ENCODE measurements at regions not wholly inside any gene's neighbourhood (a gene's known extent, or its start where the extent isn't known, plus 50 kb on each side); places are given as distances from the start of the nearest gene placed in this dataset.

GRCh38 chr5:106566031-106566430 lies 1104.7 kb downstream of the EFNA5 start:
- no peak for TF ChIP-seq CTCF (IDR thresholded peaks at IDR 0.05; ENCODE audit: low read depth, low read length, missing control alignments)
- no peaks in the 10 kb centered on the region for H3K27me3 ChIP-seq (replicated peaks)
- in situ Hi-C loops (cut with HindIII; ENCODE audit: low pct_ligation_motif_present, low sequenced_read_pairs) = no loop called here
- no peak overlapping the region for H3K27ac ChIP-seq
- no peak overlapping the region for H3K4me3 ChIP-seq (ENCODE audit: low read depth, low read length)
- DNase-seq = no peak
- H3K36me3 ChIP-seq (replicated peaks) = no peaks in the 10 kb centered on the region

DNA sequence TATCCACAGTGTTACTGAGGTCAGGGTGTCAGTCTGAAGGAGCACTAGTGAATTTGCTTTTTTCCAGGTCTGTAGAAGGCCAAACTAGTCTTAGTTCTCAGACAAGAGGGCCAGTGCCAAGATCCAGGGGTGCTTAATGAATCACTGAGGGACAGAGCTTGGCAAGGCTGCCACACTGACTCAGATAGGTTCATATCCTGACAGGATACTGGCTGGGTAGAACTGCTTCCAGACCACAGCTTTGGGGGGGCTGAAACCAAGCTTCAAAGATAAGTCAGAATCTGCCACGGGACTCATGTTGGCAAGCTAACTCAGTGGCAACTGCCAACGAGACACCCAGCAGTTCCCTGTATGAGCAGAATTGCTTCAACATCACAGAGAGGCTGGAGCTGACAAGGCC lies 1125.4 kb downstream of the EFNA5 start:
- peak; percentile 0 for DNase-seq
- in situ Hi-C loops (cut with HindIII; ENCODE audit: low pct_ligation_motif_present, low sequenced_read_pairs) = no loop called here

DNA sequence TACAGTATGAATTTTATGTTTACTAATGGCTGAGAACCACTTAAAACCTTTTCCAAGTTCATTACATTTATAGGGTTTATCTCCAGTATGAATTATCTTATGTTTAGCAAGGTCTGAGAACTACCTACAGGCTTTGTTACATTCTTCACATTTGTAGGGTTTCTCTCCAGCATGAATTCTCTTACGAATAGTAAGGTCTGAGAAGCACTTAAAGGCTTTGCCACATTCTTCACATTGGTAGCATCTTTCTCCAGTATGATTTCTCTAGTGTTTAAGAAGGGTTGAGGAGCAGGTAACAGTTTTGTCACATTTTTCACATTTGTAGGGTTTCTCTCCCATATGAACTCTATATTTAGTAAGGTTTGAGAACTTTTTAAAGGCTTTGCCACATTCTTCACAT lies 1127.4 kb downstream of the EFNA5 start:
- Histone ChIP-seq H3K27me3 (replicated peaks) (no peaks in the 10 kb centered on the region), H3K4me3 (ENCODE audit: low read depth, low read length) (no peak overlapping the region), H3K36me3 (replicated peaks) (no peaks in the 10 kb centered on the region), H3K27ac (no peak overlapping the region)
- in situ Hi-C loops (cut with HindIII; ENCODE audit: low pct_ligation_motif_present, low sequenced_read_pairs) = no loop called here
- no peak for DNase-seq
- TF ChIP-seq CTCF (IDR thresholded peaks at IDR 0.05; ENCODE audit: low read depth, low read length, missing control alignments) = no peak

More for the DNA sequence above, 1125.4 kb downstream of the EFNA5 start:
- H3K27me3 ChIP-seq (replicated peaks) = no peaks in the 10 kb centered on the region
- no peaks in the 10 kb centered on the region for H3K36me3 ChIP-seq (replicated peaks)
- no peak overlapping the region for H3K4me3 ChIP-seq (ENCODE audit: low read depth, low read length)
- no peak for TF ChIP-seq CTCF (IDR thresholded peaks at IDR 0.05; ENCODE audit: low read depth, low read length, missing control alignments)
- no peak overlapping the region for H3K27ac ChIP-seq

DNA sequence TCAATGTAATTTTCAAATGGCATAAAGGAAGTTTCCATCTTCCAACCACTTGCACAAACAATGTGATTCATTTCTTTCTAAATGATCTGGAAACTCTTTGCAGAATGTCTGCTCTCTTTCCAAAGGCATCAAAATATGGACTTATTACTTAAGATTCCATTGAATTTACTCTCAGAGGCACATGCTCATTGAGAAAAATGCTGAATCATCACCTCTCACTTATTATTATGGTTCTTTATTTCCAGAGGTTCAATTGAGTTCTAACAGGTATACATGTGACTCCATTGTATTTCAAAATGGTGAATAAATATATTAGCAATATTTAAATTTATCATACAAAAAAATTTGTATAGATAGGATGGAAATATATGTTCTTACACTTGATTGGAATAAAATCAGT lies 1140.6 kb downstream of the EFNA5 start:
- TF ChIP-seq CTCF (IDR thresholded peaks at IDR 0.05; ENCODE audit: low read depth, low read length, missing control alignments) = no peak
- Histone ChIP-seq H3K27ac (no peak overlapping the region), H3K36me3 (replicated peaks) (no peaks in the 10 kb centered on the region), H3K27me3 (replicated peaks) (no peaks in the 10 kb centered on the region), H3K4me3 (ENCODE audit: low read depth, low read length) (no peak overlapping the region)
- no peak for DNase-seq
- in situ Hi-C loops (cut with HindIII; ENCODE audit: low pct_ligation_motif_present, low sequenced_read_pairs) = no loop called here

- in situ Hi-C loops (cut with HindIII; ENCODE audit: low pct_ligation_motif_present, low sequenced_read_pairs) = no loop called here
- Histone ChIP-seq H3K27me3 (replicated peaks) (no peaks in the 10 kb centered on the region), H3K4me3 (ENCODE audit: low read depth, low read length) (no peak overlapping the region), H3K27ac (no peak overlapping the region), H3K36me3 (replicated peaks) (no peaks in the 10 kb centered on the region)
- no peak for TF ChIP-seq CTCF (IDR thresholded peaks at IDR 0.05; ENCODE audit: low read depth, low read length, missing control alignments)
- DNase-seq = no peak
These were observed 1145.3 kb downstream of the EFNA5 start for GRCh38 chr5:106525438-106525837.

DNA sequence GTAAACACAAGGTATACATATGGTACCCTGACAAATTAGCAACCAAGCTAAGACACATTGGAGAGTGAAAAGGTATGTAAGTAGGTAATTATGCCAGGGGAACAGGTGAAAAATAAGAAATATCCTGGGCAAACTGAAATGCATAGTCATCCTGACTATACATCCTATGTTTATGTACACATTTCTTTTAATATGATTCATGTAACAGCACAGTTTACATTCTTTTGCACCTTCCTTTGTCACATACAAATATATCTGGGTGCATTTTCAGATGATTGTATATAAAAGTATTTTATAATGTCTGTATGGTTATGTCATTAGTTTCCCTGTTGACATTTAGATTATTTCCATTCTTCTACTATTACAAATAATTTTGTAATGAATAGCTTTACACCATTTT lies 1146.9 kb downstream of the EFNA5 start:
- Histone ChIP-seq H3K4me3 (ENCODE audit: low read depth, low read length) (no peak overlapping the region), H3K27ac (no peak overlapping the region), H3K36me3 (replicated peaks) (no peaks in the 10 kb centered on the region), H3K27me3 (replicated peaks) (no peaks in the 10 kb centered on the region)
- DNase-seq = no peak
- in situ Hi-C loops (cut with HindIII; ENCODE audit: low pct_ligation_motif_present, low sequenced_read_pairs) = no loop called here
- no peak for TF ChIP-seq CTCF (IDR thresholded peaks at IDR 0.05; ENCODE audit: low read depth, low read length, missing control alignments)
